GM19463 (cell line): ENCODE measurements at regions not wholly inside any gene's neighbourhood (a gene's known extent, or its start where the extent isn't known, plus 50 kb on each side); places are given as distances from the start of the nearest gene placed in this dataset.
"Not testable (repeated sequence)": the region's sequence is repeated elsewhere in the genome, so short reads cannot be mapped to it uniquely, and the experiment has no call there.

Source experiments
- ATAC-seq: cut with Tn5 transposase; IDR thresholded peaks from one replicate; pipeline ENCODE4 v1.9.1; 2021; ENCODE audit warnings: mild to moderate bottlenecking, moderate library complexity; ENCODE audit not compliant: unreplicated experiment

- peak; percentile 49 for ATAC-seq
Measured at GRCh38 chr1:56135069-56135863, 444.1 kb downstream of the PLPP3 start.

GRCh38 chr1:56133522-56134472, 445.6 kb downstream of the PLPP3 start:
- ATAC-seq, result peak; percentile 48

DNA sequence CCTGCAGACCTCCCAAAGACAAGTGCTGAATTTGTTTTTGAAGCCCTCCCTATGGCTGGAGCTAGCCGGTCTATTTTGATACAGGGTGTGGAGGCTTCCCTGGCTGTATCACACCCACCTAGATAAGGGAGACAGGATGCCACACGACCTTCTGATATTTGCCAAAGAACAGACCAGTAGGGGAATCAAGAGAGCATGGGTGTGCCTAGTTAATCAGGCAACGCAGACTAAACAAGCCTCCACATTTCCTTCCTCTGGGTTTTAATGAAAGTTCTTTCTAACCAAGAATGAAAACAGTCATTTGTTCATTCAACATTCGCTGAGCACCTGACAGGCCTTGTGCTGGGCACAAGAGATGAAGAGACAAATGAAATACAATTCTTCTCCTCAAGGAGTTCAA, 446.8 kb downstream of the PLPP3 start:
- no peak for ATAC-seq

DNA sequence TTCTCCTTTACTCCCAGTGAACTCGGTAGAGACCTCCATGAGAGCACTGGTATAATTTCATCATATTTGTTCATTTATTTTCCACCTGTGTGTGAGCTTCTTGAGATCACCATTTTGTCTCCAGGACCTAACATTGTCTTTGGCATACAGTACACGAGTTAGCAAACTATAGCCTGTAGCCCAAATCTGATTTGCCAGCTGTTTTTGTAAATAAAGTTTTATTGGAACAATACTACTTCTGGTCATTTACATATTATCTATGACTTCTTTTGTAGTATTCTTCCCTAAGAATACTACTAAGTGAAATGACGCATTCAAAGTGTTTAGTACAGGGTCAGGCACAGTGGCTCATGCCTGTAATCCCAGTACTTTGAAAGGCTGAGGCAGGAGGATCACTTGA, 449.5 kb downstream of the PLPP3 start:
- no peak for ATAC-seq

GRCh38 chr1:56125316-56125715, 454.0 kb downstream of the PLPP3 start:
- ATAC-seq, result no peak

- ATAC-seq, result no peak
Measured at GRCh38 chr1:56123826-56124225, 455.5 kb downstream of the PLPP3 start.

GRCh38 chr1:56123421-56123820, 455.9 kb downstream of the PLPP3 start:
- no peak for ATAC-seq

DNA sequence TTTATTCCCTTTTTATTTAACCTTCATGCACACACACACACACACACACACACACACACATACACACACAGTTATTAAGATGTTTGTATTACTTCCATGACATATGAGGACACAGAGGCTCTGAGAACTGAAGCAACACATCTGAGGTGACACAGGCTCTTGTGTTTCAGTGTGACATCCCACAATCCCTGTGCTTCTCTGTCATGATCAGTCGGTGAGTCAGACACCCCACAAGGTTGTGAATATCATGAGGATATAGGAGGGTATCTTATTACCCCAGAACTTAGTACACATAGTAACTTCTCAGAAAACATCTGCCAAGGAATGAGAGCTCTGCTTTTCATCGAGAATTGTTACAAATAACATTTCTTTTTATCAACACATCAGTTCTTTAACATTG, 459.3 kb downstream of the PLPP3 start:
- ATAC-seq, result no peak

- not testable (repeated sequence) for ATAC-seq
Measured at GRCh38 chr1:56118676-56119075, 460.7 kb downstream of the PLPP3 start.

GRCh38 chr1:56115701-56116100, 463.7 kb downstream of the PLPP3 start:
- ATAC-seq, result no peak

- no peak for ATAC-seq
Measured at GRCh38 chr1:56113679-56114078, 465.7 kb downstream of the PLPP3 start.

GRCh38 chr1:56107275-56107638, 472.1 kb downstream of the PLPP3 start:
- ATAC-seq, result no peak

- ATAC-seq, result peak; percentile 59
Measured at GRCh38 chr1:56106531-56107274, 472.7 kb downstream of the PLPP3 start.

DNA sequence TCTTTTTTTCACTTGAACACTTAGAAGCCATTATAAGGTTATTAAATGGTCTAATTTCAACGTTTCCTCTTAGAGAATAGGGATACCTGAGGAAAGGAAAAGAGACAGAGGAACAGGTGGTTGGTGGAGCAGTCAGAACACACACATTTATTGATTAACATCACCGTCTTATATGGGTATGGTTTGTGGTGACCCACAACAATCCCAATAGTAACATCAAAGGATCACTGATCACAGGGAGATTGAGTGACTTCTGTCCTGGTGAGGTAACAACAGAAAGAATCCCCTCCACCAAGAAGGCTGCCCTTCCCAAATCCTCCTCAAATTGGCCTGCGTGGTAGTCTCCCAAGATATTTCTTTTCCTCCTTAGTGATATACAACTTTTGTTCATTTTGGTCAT, 474.0 kb downstream of the PLPP3 start:
- ATAC-seq, result no peak

GRCh38 chr1:56099766-56100265, 479.5 kb downstream of the PLPP3 start:
- ATAC-seq, result no peak

GRCh38 chr1:56098946-56099345, 480.4 kb downstream of the PLPP3 start:
- no peak for ATAC-seq

GRCh38 chr1:56097713-56098112, 481.6 kb downstream of the PLPP3 start:
- no peak for ATAC-seq

- no peak for ATAC-seq
Measured at GRCh38 chr1:56095696-56096665, 483.4 kb downstream of the PLPP3 start.

DNA sequence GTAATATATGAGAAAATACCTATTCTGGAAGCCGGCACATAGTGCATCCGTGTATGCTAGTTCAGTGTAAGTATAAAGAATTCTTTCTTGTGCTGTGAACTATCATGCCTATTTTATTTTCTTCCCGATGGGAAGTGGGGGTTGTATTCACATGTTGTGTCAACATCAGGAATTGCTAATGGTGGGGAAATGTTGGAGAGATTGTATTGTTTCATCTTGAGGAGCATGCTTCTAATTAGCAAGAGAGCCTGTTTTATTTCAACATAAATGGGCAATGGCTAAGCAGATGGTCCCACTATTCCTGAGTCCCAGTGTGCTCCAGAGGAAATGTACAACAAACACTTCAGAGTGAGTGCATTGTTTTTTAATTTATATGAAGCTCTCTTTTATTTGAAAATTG, 485.2 kb downstream of the PLPP3 start:
- ATAC-seq, result no peak
